HEK293 (cell line): ENCODE measurements at regions not wholly inside any gene's neighbourhood (a gene's known extent, or its start where the extent isn't known, plus 50 kb on each side); places are given as distances from the start of the nearest gene placed in this dataset.
"Not testable (repeated sequence)": the region's sequence is repeated elsewhere in the genome, so short reads cannot be mapped to it uniquely, and the experiment has no call there.

Experiments
- CTCF ChIA-PET: fragments of 350-600 bp; formaldehyde crosslinking; extraction: SDS; loops from one replicate; lab custom pipeline; 2021; ENCODE audit warnings: antibody characterized with exemption; lab: Yijun Ruan, JAX
- POLR2A ChIA-PET: fragments of 300-600 bp; formaldehyde crosslinking; extraction: SDS; loops from one replicate; lab custom pipeline; 2020; ENCODE audit warnings: antibody characterized with exemption, inconsistent platforms; lab: Yijun Ruan, JAX
- H3K27ac ChIP-seq: fragments of 200-500 bp; sonication (Bioruptor generic); 2 replicates; pipeline ENCODE4 v1.5.1; 2014; ENCODE audit warnings: low read depth, low read length, control low read depth, inconsistent platforms; ENCODE audit errors: extremely low read depth
- H3K36me3 ChIP-seq, 2 experiments: fragments of 200-500 bp in 1 of 2; sonication (Bioruptor generic) in 1 of 2; 1 replicate in 1 of 2; 2 replicates in 1 of 2; pipeline ENCODE4 v1.5.1; 2014 to 2017; ENCODE audit warnings: inconsistent platforms in 2 of 2, low read length in 2 of 2; ENCODE audit not compliant: control insufficient read depth in 2 of 2, insufficient read depth in 1 of 2
- H3K4me1 ChIP-seq: fragments of 200-500 bp; sonication (Bioruptor generic); 2 replicates; pipeline ENCODE4 v1.5.1; 2014; ENCODE audit warnings: mild to moderate bottlenecking, low read length, inconsistent platforms; ENCODE audit not compliant: control insufficient read depth, insufficient read depth
- H3K4me3 ChIP-seq: 2 replicates; pipeline ENCODE4 v1.5.1; 2011; ENCODE audit warnings: low read depth, mild to moderate bottlenecking, control low read depth, low read length, moderate library complexity
- H3K9me3 ChIP-seq: fragments of 200-500 bp; sonication (Bioruptor generic); 2 replicates; pipeline ENCODE4 v1.5.1; 2014; ENCODE audit warnings: low read depth, low read length, inconsistent platforms; ENCODE audit not compliant: control insufficient read depth, insufficient read depth
- GLIS2 ChIP-seq: fragments of 450-650 bp; formaldehyde crosslinking; IDR thresholded peaks from 2 replicates; pipeline ENCODE4 v1.5.1; 2016; ENCODE audit warnings: missing biosample characterization, missing genetic modification characterization
- HIC1 ChIP-seq: fragments of 450-650 bp; formaldehyde crosslinking; IDR thresholded peaks from 2 replicates; pipeline ENCODE4 v1.5.1; 2016; ENCODE audit warnings: missing biosample characterization, missing genetic modification characterization
- SCRT2 ChIP-seq: fragments of 450-650 bp; formaldehyde crosslinking; IDR thresholded peaks from 2 replicates; pipeline ENCODE4 v1.5.1; 2016; ENCODE audit warnings: missing biosample characterization, missing genetic modification characterization
- SETDB1 ChIP-seq: IDR thresholded peaks from one replicate; pipeline ENCODE4 v1.6.1; 2017; ENCODE audit warnings: mild to moderate bottlenecking, low read length, moderate library complexity, mixed read lengths; ENCODE audit not compliant: insufficient read length
- SP3 ChIP-seq: fragments of 450-650 bp; formaldehyde crosslinking; IDR thresholded peaks from 2 replicates; pipeline ENCODE4 v1.5.1; 2016; ENCODE audit warnings: missing biosample characterization, missing genetic modification characterization
- ZBTB26 ChIP-seq: fragments of 450-650 bp; formaldehyde crosslinking; optimal IDR thresholded peaks from 2 replicates; pipeline ENCODE3; 2016; ENCODE audit warnings: missing biosample characterization, mild to moderate bottlenecking, missing genetic modification characterization
- ZBTB49 ChIP-seq: fragments of 450-650 bp; formaldehyde crosslinking; IDR thresholded peaks from 2 replicates; pipeline ENCODE4 v1.5.1; 2016; ENCODE audit warnings: missing biosample characterization, missing genetic modification characterization, low read depth
- ZEB2 ChIP-seq: fragments of 450-650 bp; formaldehyde crosslinking; IDR thresholded peaks from 2 replicates; pipeline ENCODE4 v1.5.1; 2016; ENCODE audit warnings: missing biosample characterization, missing genetic modification characterization
- ZNF114 ChIP-seq: fragments of 450-650 bp; formaldehyde crosslinking; IDR thresholded peaks from 2 replicates; pipeline ENCODE4 v1.5.0; 2017; ENCODE audit warnings: missing biosample characterization, missing genetic modification characterization
- ZNF138 ChIP-seq: fragments of 450-650 bp; formaldehyde crosslinking; IDR thresholded peaks from 2 replicates; pipeline ENCODE4 v1.5.1; 2016; ENCODE audit warnings: missing biosample characterization, missing genetic modification characterization, borderline replicate concordance
- ZNF521 ChIP-seq: fragments of 450-650 bp; formaldehyde crosslinking; IDR thresholded peaks from 2 replicates; pipeline ENCODE4 v1.5.1; 2017; ENCODE audit warnings: missing biosample characterization, mild to moderate bottlenecking, missing genetic modification characterization
- ZNF629 ChIP-seq: fragments of 450-650 bp; formaldehyde crosslinking; IDR thresholded peaks from 2 replicates; pipeline ENCODE4 v1.5.1; 2017; ENCODE audit warnings: missing biosample characterization, missing genetic modification characterization
- ZNF843 ChIP-seq: fragments of 450-650 bp; formaldehyde crosslinking; IDR thresholded peaks from 2 replicates; pipeline ENCODE4 v1.5.1; 2016; ENCODE audit warnings: missing biosample characterization, missing genetic modification characterization
- TF ChIP-seq, protein P1 (sequence below): fragments of 450-650 bp; formaldehyde crosslinking; IDR thresholded peaks from 2 replicates; pipeline ENCODE4 v1.5.1; 2016; ENCODE audit warnings: missing biosample characterization, missing genetic modification characterization, low read depth

GRCh38 chr10:3319811-3320226, 147.2 kb upstream of the PITRM1 start (continued):
- TF ChIP-seq HIC1 (tag by site-specific recombination) (no peak), ZBTB26 (tag by site-specific recombination) (no peak), ZNF138 (no peak), SCRT2 (tag by site-specific recombination) (no peak), ZNF843 (tag by site-specific recombination) (no peak), ZNF521 (tag by site-specific recombination) (no peak), ZBTB49 (tag by site-specific recombination) (no peak), ZNF114 (tag by site-specific recombination) (no peak), GLIS2 (tag by site-specific recombination) (no peak)
- TF ChIP-seq, protein P1, sequence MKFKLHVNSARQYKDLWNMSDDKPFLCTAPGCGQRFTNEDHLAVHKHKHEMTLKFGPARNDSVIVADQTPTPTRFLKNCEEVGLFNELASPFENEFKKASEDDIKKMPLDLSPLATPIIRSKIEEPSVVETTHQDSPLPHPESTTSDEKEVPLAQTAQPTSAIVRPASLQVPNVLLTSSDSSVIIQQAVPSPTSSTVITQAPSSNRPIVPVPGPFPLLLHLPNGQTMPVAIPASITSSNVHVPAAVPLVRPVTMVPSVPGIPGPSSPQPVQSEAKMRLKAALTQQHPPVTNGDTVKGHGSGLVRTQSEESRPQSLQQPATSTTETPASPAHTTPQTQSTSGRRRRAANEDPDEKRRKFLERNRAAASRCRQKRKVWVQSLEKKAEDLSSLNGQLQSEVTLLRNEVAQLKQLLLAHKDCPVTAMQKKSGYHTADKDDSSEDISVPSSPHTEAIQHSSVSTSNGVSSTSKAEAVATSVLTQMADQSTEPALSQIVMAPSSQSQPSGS: no peak

DNA sequence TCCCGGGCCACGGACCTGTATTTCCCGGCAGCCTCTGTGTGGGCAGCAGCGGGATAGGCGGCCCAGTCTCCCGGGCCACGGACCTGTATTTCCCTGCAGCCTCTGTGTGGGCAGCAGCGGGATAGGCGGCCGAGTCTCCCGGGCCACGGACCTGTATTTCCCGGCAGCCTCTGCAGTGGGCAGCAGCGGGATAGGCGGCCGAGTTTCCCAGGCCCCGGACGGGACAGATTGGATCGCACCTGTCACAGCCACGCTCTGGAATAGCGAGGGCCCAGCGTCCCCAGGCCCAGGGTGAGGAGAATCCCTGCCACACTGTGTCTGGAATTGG, 145.9 kb upstream of the PITRM1 start:
- POLR2A ChIA-PET, CTCF ChIA-PET, H3K4me3 ChIP-seq, H3K4me1 ChIP-seq, H3K27ac ChIP-seq, H3K9me3 ChIP-seq, H3K36me3 ChIP-seq: not testable (repeated sequence)

DNA sequence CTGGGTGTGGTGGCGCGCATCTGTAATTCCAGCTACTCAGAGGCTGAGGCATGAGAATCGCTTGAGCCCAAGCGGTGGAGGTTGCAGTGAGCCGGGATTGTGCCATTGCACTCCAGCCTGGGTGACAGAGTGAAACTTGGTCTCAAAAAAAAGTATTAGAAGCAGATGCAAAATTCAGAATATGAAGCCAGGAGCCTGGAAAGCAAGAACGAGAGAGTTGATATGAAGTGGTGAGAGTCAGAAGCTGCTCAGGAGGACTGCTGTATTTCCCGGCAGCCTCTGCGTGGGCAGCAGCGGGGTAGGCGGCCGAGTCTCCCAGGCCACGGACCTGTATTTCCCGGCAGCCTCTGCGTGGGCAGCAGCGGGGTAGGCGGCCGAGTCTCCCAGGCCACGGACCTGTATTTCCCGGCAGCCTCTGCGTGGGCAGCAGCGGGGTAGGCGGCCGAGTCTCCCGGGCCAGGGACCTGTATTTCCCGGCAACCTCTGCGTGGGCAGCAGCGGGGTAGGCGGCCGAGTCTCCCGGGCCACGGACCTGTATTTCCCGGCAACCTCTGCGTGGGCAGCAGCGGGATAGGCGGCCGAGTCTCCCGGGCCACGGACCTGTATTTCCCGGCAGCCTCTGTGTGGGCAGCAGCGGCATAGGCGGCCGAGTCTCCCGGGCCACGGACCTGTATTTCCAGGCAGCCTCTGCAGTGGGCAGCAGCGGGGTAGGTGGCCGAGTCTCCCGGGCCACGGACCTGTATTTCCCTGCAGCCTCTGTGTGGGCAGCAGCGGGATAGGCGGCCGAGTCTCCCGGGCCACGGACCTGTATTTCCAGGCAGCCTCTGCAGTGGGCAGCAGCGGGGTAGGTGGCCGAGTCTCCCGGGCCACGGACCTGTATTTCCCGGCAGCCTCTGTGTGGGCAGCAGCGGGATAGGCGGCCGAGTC, 145.2 kb upstream of the PITRM1 start:
- H3K36me3 ChIP-seq, H3K9me3 ChIP-seq, H3K4me3 ChIP-seq, H3K4me1 ChIP-seq, POLR2A ChIA-PET, CTCF ChIA-PET, H3K27ac ChIP-seq: not testable (repeated sequence)

DNA sequence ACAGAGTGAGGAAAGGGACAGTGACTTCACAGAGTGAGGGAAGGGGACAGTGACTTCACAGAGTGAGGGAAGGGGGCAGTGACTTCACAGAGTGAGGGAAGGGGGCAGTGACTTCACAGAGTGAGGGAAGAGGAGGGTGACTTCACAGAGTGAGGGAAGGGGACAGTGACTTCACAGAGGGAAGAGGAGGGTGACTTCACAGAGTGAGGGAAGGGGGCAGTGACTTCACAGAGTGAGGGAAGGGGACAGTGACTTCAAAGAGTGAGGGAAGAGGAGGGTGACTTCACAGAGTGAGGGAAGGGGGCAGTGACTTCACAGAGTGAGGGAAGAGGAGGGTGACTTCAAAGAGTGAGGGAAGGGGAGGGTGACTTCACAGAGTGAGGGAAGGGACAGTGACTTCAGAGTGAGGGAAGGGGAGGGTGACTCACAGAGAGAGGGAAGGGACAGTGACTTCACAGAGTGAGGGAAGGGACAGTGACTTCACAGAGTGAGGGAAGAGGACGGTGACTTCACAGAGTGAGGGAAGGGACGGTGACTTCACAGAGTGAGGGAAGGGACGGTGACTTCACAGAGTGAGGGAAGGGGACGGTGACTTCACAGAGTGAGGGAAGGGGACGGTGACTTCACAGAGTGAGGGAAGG, 142.0 kb upstream of the PITRM1 start:
- H3K4me1 ChIP-seq, H3K9me3 ChIP-seq, CTCF ChIA-PET, POLR2A ChIA-PET, H3K4me3 ChIP-seq, H3K36me3 ChIP-seq: not testable (repeated sequence)
- peak overlapping the region; percentile 64; the same call in 1 of the 2 replicates for H3K27ac ChIP-seq
- TF ChIP-seq, protein P1: peak; percentile 56
- TF ChIP-seq ZBTB26 (tag by site-specific recombination) (peak; percentile 24), ZNF629 (tag by site-specific recombination) (peak; percentile 96), SETDB1 (peak; percentile 72), SP3 (peak; percentile 51), ZEB2 (tag by site-specific recombination) (peak; percentile 40; the same call in 1 of the 2 replicates)
